NB4 (cell line): ENCODE measurements at regions not wholly inside any gene's neighbourhood (a gene's known extent, or its start where the extent isn't known, plus 50 kb on each side); places are given as distances from the start of the nearest gene placed in this dataset.

Source experiments
- DNase-seq: peaks from one replicate; pipeline ENCODE4 v3.0.0; 2010; ENCODE audit warnings: low read depth
- H3K4me3 ChIP-seq: one replicate; pipeline ENCODE4 v1.5.1; 2011; ENCODE audit warnings: mild to moderate bottlenecking, low read depth, low read length, moderate library complexity
- MYC ChIP-seq: IDR thresholded peaks from 2 replicates; pipeline ENCODE4 v1.6.1; 2011; ENCODE audit warnings: low read depth, low read length
- POLR2A ChIP-seq: IDR thresholded peaks from 2 replicates; pipeline ENCODE4 v1.6.1; 2011; ENCODE audit warnings: mild to moderate bottlenecking; ENCODE audit not compliant: insufficient read length; ENCODE audit errors: extremely low read depth
- TF ChIP-seq, protein P1 (sequence below): IDR thresholded peaks from one replicate; pipeline ENCODE4 v1.5.1; 2012; ENCODE audit warnings: low read depth, low read length
- TF ChIP-seq, protein P2 (sequence below): IDR thresholded peaks from 2 replicates; pipeline ENCODE4 v1.6.1; 2011; ENCODE audit warnings: low read depth, low read length

DNA sequence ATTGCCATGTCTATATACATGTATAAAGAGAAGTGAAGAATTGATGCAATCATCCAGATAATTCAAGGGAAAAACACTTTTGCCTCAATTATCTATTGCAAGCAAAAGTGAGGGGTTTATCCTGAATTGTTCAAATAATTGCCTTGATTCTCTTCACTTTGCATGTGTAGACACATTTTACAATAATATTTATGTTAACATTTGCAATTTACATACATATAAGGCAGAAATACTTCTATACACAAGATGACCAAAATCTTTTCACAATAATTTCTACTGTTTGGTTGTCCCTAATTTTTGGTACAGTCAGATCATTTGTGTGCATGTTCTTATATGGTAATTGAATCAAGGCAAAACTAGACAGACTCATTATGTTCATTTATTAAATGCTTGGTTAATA lies 285.3 kb upstream of the TMEM161B start:
- no peak overlapping the region for H3K4me3 ChIP-seq
- DNase-seq, result no peak
- TF ChIP-seq, protein P1, sequence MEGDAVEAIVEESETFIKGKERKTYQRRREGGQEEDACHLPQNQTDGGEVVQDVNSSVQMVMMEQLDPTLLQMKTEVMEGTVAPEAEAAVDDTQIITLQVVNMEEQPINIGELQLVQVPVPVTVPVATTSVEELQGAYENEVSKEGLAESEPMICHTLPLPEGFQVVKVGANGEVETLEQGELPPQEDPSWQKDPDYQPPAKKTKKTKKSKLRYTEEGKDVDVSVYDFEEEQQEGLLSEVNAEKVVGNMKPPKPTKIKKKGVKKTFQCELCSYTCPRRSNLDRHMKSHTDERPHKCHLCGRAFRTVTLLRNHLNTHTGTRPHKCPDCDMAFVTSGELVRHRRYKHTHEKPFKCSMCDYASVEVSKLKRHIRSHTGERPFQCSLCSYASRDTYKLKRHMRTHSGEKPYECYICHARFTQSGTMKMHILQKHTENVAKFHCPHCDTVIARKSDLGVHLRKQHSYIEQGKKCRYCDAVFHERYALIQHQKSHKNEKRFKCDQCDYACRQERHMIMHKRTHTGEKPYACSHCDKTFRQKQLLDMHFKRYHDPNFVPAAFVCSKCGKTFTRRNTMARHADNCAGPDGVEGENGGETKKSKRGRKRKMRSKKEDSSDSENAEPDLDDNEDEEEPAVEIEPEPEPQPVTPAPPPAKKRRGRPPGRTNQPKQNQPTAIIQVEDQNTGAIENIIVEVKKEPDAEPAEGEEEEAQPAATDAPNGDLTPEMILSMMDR, result no peak
- TF ChIP-seq POLR2A (no peak), MYC (no peak)
- TF ChIP-seq, protein P2, sequence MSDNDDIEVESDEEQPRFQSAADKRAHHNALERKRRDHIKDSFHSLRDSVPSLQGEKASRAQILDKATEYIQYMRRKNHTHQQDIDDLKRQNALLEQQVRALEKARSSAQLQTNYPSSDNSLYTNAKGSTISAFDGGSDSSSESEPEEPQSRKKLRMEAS, result no peak

DNA sequence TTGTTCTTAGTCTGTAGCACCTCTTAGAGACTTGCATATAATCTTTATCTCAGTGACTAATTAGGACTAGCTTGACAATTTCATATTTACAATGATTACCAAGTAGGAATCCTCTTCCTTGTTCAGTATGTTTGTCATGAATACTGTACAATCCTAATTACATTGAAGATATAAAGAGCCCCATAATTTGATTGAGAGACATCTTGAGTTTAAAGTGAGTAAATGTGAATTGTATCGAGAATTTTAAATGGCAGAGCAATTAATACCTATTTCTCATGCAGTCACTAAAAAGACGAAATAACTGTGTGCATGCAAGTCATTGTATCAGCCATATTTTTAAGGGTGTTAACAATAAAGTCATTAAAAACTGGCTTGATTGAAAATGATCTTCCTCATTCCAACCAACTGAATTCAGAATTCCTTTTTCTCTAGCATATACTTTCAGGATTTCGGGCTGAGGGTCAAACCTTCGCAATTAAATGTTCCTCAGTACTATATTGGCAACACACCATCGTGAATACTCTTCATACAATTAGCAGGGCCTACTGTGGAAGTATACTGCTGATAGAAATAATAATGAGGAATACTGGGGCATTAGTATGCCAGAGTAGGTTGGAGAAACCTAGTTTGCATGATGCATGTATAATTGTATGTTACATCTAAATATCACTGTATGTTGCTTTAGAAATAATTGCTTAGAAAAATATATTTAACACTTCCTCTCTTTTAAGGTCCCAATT lies 284.7 kb upstream of the TMEM161B start:
- TF ChIP-seq, protein P1, result no peak
- TF ChIP-seq, protein P2, result no peak
- TF ChIP-seq MYC, result no peak
- TF ChIP-seq POLR2A, result no peak
- no peak for DNase-seq
- no peak overlapping the region for H3K4me3 ChIP-seq

DNA sequence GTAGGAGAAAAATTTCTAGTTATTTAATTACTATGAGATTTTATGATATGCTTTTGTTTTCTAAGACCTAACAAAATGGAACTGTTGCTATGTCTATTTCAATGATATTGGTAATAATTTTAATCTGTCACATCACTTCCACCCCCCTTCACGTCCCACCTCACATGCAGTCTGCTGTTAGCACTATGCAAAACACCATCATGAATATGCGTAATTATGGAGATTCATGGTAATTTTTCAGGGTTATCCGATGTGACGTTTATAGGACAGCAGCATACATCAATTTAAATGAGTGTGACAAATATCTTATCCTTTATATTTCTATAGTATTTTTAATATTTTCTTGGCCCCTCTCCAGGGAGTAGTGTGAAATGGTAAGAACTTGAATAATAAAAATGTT lies 283.8 kb upstream of the TMEM161B start:
- DNase-seq, result no peak
- H3K4me3 ChIP-seq, result no peak overlapping the region
- TF ChIP-seq, protein P1, result no peak
- TF ChIP-seq POLR2A, result no peak
- TF ChIP-seq MYC, result no peak
- TF ChIP-seq, protein P2, result no peak

DNA sequence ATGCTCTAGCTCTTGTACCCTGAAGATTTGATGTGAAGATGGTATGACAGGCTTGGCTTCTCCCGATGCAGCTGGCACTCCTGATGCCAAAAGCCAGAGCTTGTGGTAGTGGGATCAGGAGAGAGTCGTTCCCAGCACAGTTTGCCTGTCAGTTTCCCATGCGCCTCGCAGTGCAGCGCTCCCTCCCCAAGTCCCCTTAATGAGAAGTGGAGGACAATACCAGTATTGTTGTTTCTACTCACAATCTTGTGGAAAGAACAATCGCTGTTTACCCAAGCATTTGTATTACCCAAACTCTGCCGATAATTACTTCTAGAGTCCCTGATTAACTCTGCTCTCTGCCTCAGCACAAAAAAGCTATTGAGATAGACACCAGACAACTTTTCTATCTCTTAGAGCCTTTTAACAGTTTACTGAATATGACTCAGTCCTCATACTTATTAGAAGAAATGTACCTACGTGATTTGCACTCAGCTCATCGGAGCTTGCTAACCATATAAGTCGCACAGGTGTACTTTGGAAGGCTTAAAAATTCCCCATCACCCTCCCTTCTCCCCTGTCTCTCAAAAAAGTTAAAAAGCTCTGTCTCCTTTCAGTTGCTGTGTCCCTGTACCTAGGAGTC lies 283.2 kb upstream of the TMEM161B start:
- no peak overlapping the region for H3K4me3 ChIP-seq
- no peak for TF ChIP-seq MYC
- TF ChIP-seq, protein P2, result no peak
- TF ChIP-seq, protein P1, result no peak
- no peak for TF ChIP-seq POLR2A
- DNase-seq, result no peak

DNA sequence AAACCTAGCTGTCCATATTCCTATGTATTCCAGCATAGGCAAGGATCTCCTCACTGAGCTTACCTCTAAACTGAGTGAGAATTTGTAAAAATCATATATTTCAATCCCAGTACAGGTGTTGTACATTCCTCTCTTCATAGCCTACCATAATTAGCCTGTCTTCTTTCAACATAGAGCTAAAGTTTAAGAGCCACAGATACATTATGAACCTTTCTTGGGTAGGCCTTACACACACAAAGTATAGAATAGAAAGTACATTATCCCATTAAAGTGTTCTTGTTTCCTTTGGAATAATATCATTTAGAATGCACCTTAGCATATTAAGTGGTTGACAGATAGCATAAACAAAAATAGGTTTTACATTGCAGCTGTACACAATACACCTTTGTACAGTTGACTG lies 282.1 kb upstream of the TMEM161B start:
- H3K4me3 ChIP-seq, result no peak overlapping the region
- DNase-seq, result no peak
- TF ChIP-seq, protein P1, result no peak

DNA sequence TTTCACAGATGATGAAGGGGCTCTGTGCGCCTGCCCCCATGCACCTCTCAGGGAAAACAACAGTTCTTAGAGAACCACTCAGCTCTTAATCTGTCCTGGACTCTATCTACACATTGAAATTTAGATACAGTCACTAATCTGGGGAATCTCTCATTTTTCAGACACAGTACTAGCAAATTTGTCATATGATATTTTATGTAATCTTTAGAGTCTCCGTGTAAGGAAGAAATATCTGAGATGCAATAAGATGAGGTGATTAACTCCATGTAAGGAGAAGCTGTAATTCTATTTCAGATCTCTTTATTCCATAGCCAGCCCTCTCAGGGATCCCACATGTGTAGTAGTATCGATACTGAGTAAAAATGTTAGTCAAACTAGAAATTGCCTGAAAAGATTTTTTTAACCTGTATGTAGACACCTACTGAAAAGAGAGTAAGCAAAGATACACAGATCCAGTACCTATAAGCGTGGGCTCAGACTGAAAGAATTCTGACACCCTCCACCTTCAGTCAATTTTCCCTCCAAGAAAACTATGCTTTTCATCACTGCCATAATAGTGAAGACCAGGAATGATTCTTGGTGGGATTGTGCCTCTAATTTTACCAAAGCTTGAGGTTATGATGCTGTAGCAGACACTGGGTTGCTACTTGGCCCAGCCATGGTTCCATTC lies 279.6 kb upstream of the TMEM161B start:
- DNase-seq, result no peak
- H3K4me3 ChIP-seq, result no peak overlapping the region
- TF ChIP-seq, protein P2, result no peak
